SK-N-SH treated with all-trans-retinoic acid at 6 μM for 48 hours (cell line): ENCODE measurements at regions not wholly inside any gene's neighbourhood (a gene's known extent, or its start where the extent isn't known, plus 50 kb on each side); places are given as distances from the start of the nearest gene placed in this dataset.

Experiments used
- ARNTL ChIP-seq: fragments of 450-650 bp; formaldehyde crosslinking; IDR thresholded peaks from 2 replicates; pipeline ENCODE4 v1.5.0; 2020; ENCODE audit warnings: low read depth, mild to moderate bottlenecking, moderate library complexity, borderline replicate concordance
- CSRNP3 ChIP-seq: fragments of 250-450 bp; sonication (Bioruptor Pico); IDR thresholded peaks from 2 replicates; pipeline ENCODE4 v1.5.1; 2021; ENCODE audit warnings: mild to moderate bottlenecking, moderate library complexity
- GLIS3 ChIP-seq: fragments of 250-450 bp; sonication (Bioruptor Pico); IDR thresholded peaks from 2 replicates; pipeline ENCODE4 v1.5.0; 2020; ENCODE audit warnings: mild to moderate bottlenecking, moderate library complexity
- PATZ1 ChIP-seq: fragments of 250-450 bp; sonication (Bioruptor Pico); IDR thresholded peaks from 2 replicates; pipeline ENCODE4 v1.8.0; 2020; ENCODE audit warnings: mild to moderate bottlenecking, moderate library complexity, borderline replicate concordance
- RARB ChIP-seq: fragments of 250-450 bp; sonication (Bioruptor Pico); IDR thresholded peaks from 2 replicates; pipeline ENCODE4 v1.8.0; 2021; ENCODE audit warnings: mild to moderate bottlenecking, moderate library complexity
- SNAI2 ChIP-seq: fragments of 250-450 bp; sonication (Bioruptor Pico); IDR thresholded peaks from 2 replicates; pipeline ENCODE4 v1.5.0; 2020; ENCODE audit warnings: mild to moderate bottlenecking, moderate library complexity
- TCF4 ChIP-seq: fragments of 250-450 bp; sonication (Bioruptor Pico); IDR thresholded peaks from 2 replicates; pipeline ENCODE4 v1.8.0; 2021; ENCODE audit warnings: mild to moderate bottlenecking, moderate library complexity, borderline replicate concordance
- TOX ChIP-seq: fragments of 250-450 bp; sonication (Bioruptor Pico); IDR thresholded peaks from 2 replicates; pipeline ENCODE4 v1.8.0; 2021; ENCODE audit warnings: mild to moderate bottlenecking, moderate library complexity, borderline replicate concordance
- ZNF8 ChIP-seq: fragments of 450-650 bp; formaldehyde crosslinking; IDR thresholded peaks from 2 replicates; pipeline ENCODE4 v1.5.0; 2020; ENCODE audit warnings: mild to moderate bottlenecking, moderate library complexity

- TF ChIP-seq GLIS3 (CRISPR knock-in tag) (no peak), CSRNP3 (CRISPR knock-in tag) (no peak), PATZ1 (no peak), ARNTL (CRISPR knock-in tag) (no peak), TOX (CRISPR knock-in tag) (no peak), RARB (no peak), SNAI2 (CRISPR knock-in tag) (no peak), TCF4 (CRISPR knock-in tag) (no peak), ZNF8 (CRISPR knock-in tag) (no peak)
Measured at GRCh38 chr14:87187786-87188185, 805.2 kb downstream of the GALC start.
